Endothelial cell (in vitro differentiated cells): ENCODE measurements at regions not wholly inside any gene's neighbourhood (a gene's known extent, or its start where the extent isn't known, plus 50 kb on each side); places are given as distances from the start of the nearest gene placed in this dataset.

Experiments
- DNase-seq: peaks from one replicate; pipeline ENCODE4 v3.0.0; 2021; ENCODE audit warnings: low spot score
- H3K27ac Mint-ChIP-seq: one replicate; pipeline ENCODE4 v1.8.0; 2021; ENCODE audit warnings: mixed read lengths, inconsistent platforms; ENCODE audit not compliant: unreplicated experiment
- H3K27me3 Mint-ChIP-seq: one replicate; pipeline ENCODE4 v1.8.0; 2021; ENCODE audit warnings: mild to moderate bottlenecking, moderate library complexity, mixed read lengths, inconsistent platforms; ENCODE audit not compliant: unreplicated experiment
- H3K36me3 Mint-ChIP-seq: one replicate; pipeline ENCODE4 v1.8.0; 2021; ENCODE audit warnings: mild to moderate bottlenecking, low read depth, mixed read lengths, inconsistent platforms; ENCODE audit not compliant: unreplicated experiment
- H3K4me1 Mint-ChIP-seq: one replicate; pipeline ENCODE4 v1.8.0; 2021; ENCODE audit warnings: mild to moderate bottlenecking, mixed read lengths, inconsistent platforms; ENCODE audit not compliant: unreplicated experiment
- H3K4me3 Mint-ChIP-seq: one replicate; pipeline ENCODE4 v1.8.0; 2021; ENCODE audit warnings: mild to moderate bottlenecking, mixed read lengths, inconsistent platforms; ENCODE audit not compliant: unreplicated experiment
- H3K9me3 Mint-ChIP-seq: one replicate; pipeline ENCODE4 v1.8.0; 2021; ENCODE audit warnings: mixed read lengths, inconsistent platforms; ENCODE audit not compliant: unreplicated experiment
- TF ChIP-seq, protein P1 (sequence below): fragments of 200-600 bp; sonication (generic); IDR thresholded peaks from one replicate; pipeline ENCODE4 v1.5.0; 2021; ENCODE audit warnings: antibody characterized with exemption; ENCODE audit not compliant: unreplicated experiment

DNA sequence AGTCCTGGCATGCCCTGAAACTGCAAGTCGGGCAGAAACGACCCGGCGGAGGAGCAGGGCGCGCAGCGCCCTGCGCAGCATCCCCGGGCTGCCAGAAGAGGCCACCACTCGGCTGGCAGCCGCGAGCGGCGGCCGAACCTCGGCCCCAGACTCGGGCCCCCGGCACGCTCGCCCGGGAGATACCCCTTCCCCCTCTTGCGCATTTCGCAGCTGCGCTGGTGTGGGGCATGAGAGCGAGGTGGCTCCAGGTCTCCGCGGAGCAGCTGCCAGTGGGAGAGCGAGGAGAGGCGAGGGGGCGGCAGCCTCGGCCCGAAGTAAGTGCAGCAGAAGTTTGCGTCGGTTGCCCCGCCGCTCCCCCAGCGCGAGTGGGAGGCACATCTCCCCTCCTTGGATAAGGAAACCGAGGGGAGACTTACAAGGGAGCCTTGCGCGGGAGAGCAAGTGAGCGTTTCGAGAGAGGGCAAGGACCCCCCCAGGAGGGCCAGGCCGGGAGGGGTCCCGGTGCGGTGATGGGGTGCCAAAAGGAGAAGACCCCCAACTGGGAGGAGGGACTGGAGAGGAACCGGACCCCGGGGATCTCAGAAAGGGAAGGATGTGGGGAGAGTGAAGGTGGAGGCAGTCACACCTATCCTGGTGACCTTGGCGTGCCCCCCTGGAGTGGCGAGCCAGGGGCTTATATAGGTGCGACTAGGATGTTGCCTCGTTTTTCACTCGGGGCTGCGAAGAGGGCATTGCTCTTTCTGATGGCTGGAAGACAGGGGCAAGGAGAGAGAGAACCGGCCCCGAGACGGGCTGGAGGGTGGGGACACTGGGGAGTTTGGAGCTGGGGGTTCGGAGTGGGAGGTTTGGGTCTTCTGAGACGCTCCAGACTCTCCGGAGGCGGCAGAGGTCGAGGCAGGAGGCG is 256.3 kb downstream of the OTUD1 start:
- no peaks in the 10 kb centered on the region for H3K9me3 Mint-ChIP-seq

DNA sequence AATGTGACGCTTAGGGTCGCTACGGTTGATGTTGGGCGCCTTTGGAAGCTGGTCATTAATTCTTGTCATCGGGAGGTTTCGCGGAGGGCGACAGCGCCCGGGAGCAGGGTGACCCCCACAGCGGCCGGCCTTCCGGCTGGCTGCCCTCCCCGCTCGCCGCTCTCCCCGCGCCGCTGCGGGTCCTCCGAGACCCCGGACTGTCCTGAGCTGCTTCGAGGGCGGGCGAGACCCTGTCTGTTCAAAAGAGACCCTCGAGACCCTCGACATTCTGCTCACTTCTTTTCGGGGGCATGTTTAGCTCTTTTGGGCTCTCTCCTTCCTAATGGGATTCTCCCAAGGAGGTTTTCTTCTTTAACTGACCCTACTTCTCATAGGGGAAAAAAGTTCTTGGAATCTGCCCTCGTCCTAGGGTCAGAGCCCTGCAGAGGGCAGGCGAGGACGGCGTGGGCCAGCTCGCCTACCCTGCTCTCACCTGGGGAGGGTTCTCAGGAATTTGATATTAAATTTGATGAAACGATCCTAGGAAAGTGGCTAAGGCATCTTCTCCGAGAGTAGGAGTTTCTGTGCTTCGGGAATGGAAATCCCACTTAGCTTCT is 257.0 kb downstream of the OTUD1 start:
- peak overlapping the region; percentile 65 for H3K4me3 Mint-ChIP-seq
- H3K27me3 Mint-ChIP-seq, result peaks cover 12% of the 10 kb centered on the region
- TF ChIP-seq, protein P1, sequence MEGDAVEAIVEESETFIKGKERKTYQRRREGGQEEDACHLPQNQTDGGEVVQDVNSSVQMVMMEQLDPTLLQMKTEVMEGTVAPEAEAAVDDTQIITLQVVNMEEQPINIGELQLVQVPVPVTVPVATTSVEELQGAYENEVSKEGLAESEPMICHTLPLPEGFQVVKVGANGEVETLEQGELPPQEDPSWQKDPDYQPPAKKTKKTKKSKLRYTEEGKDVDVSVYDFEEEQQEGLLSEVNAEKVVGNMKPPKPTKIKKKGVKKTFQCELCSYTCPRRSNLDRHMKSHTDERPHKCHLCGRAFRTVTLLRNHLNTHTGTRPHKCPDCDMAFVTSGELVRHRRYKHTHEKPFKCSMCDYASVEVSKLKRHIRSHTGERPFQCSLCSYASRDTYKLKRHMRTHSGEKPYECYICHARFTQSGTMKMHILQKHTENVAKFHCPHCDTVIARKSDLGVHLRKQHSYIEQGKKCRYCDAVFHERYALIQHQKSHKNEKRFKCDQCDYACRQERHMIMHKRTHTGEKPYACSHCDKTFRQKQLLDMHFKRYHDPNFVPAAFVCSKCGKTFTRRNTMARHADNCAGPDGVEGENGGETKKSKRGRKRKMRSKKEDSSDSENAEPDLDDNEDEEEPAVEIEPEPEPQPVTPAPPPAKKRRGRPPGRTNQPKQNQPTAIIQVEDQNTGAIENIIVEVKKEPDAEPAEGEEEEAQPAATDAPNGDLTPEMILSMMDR, result no peak
- DNase-seq, result no peak
- peaks cover 11% of the 10 kb centered on the region for H3K4me1 Mint-ChIP-seq
- no peaks in the 10 kb centered on the region for H3K36me3 Mint-ChIP-seq
- no peaks in the 10 kb centered on the region for H3K9me3 Mint-ChIP-seq
- no peak overlapping the region for H3K27ac Mint-ChIP-seq

More for the DNA sequence above, 256.3 kb downstream of the OTUD1 start:
- H3K4me3 Mint-ChIP-seq, result peak overlapping the region; percentile 53
- H3K36me3 Mint-ChIP-seq, result no peaks in the 10 kb centered on the region
- peak; percentile 40 for DNase-seq
- peaks cover 12% of the 10 kb centered on the region for H3K27me3 Mint-ChIP-seq
- TF ChIP-seq, protein P1, result no peak
- no peak overlapping the region for H3K27ac Mint-ChIP-seq
- H3K4me1 Mint-ChIP-seq, result peaks cover 7% of the 10 kb centered on the region

DNA sequence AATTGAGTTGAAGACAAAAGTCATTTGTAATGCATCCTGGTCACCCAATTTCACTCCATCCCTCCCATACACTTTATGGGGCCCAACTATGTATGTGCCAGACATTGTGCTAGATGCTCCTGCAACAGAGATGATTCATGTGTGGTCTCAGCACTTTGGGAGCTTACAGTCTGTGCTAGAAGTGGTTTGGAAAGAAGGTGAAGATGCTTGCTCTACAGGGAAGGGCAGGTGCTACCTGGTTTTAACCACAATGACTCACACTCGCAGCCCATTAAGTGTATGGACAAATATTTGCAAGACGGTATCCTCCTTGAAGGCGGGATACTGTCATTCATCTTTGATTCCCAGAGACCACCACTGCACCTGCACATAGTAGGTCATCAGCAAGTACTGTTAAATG is 257.6 kb downstream of the OTUD1 start:
- TF ChIP-seq, protein P1, result no peak
- no peak overlapping the region for H3K27ac Mint-ChIP-seq
- peaks cover 11% of the 10 kb centered on the region for H3K27me3 Mint-ChIP-seq
- H3K36me3 Mint-ChIP-seq, result no peaks in the 10 kb centered on the region
- no peaks in the 10 kb centered on the region for H3K9me3 Mint-ChIP-seq
- no peak for DNase-seq
- H3K4me3 Mint-ChIP-seq, result no peak overlapping the region
- H3K4me1 Mint-ChIP-seq, result peaks cover 11% of the 10 kb centered on the region

DNA sequence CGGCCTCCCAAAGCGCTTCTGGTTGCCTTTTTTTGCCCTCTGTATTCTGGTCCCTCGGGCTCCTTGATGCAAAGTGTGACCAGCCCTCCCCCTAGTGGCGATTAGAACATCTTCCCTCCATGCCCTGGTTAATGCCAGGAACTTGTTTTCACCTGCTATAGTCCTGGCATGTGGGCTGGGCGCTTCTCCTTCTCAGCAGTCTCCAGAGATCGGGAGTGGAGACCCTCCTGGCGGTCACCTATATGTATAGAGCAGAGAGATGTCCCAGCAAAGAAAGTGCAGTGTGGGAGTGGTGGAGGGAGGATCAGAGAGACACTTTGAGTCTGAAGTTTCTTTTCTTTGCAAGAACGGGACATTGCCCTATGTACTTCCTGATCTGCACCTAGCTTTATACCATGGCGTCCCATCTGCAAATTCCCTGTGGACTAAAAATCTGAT is 264.1 kb downstream of the OTUD1 start:
- Mint-ChIP-seq H3K9me3 (no peaks in the 10 kb centered on the region), H3K27me3 (no peaks in the 10 kb centered on the region), H3K36me3 (no peaks in the 10 kb centered on the region), H3K27ac (no peak overlapping the region), H3K4me3 (no peak overlapping the region), H3K4me1 (peaks cover 7% of the 10 kb centered on the region)
- TF ChIP-seq, protein P1, result peak; percentile 74
- DNase-seq, result peak; percentile 68

DNA sequence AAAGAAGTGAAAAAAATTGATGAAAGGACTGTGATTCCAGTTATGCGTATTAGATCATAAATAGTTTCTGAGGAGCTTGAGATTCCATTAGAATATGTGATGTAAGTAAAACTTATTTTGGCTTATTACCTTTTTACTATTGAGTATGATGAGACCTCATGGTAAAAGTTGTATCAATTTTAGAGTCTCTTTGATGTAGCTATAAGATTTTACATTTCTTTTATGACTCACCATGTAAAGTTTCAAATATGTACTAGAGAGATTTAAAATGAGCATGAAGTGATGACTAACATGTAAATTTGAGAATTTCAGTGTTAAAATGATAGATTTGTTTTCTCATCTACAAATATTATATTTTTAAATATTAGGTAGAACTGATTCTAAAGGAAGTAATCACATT is 276.5 kb downstream of the OTUD1 start:
- H3K36me3 Mint-ChIP-seq, result no peaks in the 10 kb centered on the region
- no peak for DNase-seq
- TF ChIP-seq, protein P1, result no peak
- H3K27me3 Mint-ChIP-seq, result no peaks in the 10 kb centered on the region
- no peaks in the 10 kb centered on the region for H3K9me3 Mint-ChIP-seq
- no peak overlapping the region for H3K27ac Mint-ChIP-seq
- no peak overlapping the region for H3K4me3 Mint-ChIP-seq
- H3K4me1 Mint-ChIP-seq, result no peaks in the 10 kb centered on the region
